Neural crest cell (in vitro differentiated cells): ENCODE measurements at regions not wholly inside any gene's neighbourhood (a gene's known extent, or its start where the extent isn't known, plus 50 kb on each side); places are given as distances from the start of the nearest gene placed in this dataset.

Experiments used
- DNase-seq: peaks from one replicate; pipeline ENCODE4 v3.0.0; 2021; ENCODE audit warnings: low read depth, mixed read lengths, low spot score
- H3K27ac Mint-ChIP-seq: one replicate; pipeline ENCODE4 v1.8.0; 2021; ENCODE audit warnings: mild to moderate bottlenecking, mixed read lengths; ENCODE audit not compliant: unreplicated experiment
- H3K27me3 Mint-ChIP-seq: 2 replicates; pipeline ENCODE4 v1.8.0; 2021; ENCODE audit warnings: low read depth, mild to moderate bottlenecking, mixed read lengths
- H3K36me3 Mint-ChIP-seq: 2 replicates; pipeline ENCODE4 v1.8.0; 2021; ENCODE audit warnings: low read depth, mild to moderate bottlenecking, mixed read lengths
- H3K4me1 Mint-ChIP-seq: 2 replicates; pipeline ENCODE4 v1.8.0; 2021; ENCODE audit warnings: mixed read lengths
- H3K4me3 Mint-ChIP-seq: one replicate; pipeline ENCODE4 v1.8.0; 2021; ENCODE audit warnings: mild to moderate bottlenecking, mixed read lengths
- H3K9me3 Mint-ChIP-seq: 2 replicates; pipeline ENCODE4 v1.8.0; 2021; ENCODE audit warnings: mixed read lengths
- TF ChIP-seq, protein P1 (sequence below): fragments of 200-600 bp; sonication (generic); conservative IDR thresholded peaks from 2 replicates; pipeline ENCODE4 v1.5.0; 2021; ENCODE audit warnings: antibody characterized with exemption, mild to moderate bottlenecking

DNA sequence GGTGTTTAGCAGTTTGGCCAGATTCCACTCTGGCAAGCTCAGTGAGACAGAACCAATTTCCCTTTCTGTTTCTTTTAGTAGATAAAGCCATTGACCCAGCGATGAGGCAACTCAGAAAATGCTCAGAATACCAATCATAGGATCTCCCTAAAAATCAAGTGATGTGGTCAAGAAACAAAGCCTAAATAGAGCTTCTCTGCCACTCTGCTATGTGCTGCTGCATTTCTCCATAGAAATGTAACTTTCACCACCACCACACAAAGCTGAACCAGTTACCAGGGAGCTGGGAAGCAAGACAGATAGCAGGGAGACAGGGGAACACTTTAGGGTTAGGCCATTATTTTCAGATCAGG, 109.8 kb downstream of the RPL22L1 start:
- no peak for DNase-seq
- Mint-ChIP-seq H3K27ac (no peak overlapping the region), H3K4me1 (no peaks in the 10 kb centered on the region), H3K9me3 (no peaks in the 10 kb centered on the region), H3K27me3 (no peaks in the 10 kb centered on the region), H3K4me3 (no peak overlapping the region), H3K36me3 (no peaks in the 10 kb centered on the region)
- TF ChIP-seq, protein P1, sequence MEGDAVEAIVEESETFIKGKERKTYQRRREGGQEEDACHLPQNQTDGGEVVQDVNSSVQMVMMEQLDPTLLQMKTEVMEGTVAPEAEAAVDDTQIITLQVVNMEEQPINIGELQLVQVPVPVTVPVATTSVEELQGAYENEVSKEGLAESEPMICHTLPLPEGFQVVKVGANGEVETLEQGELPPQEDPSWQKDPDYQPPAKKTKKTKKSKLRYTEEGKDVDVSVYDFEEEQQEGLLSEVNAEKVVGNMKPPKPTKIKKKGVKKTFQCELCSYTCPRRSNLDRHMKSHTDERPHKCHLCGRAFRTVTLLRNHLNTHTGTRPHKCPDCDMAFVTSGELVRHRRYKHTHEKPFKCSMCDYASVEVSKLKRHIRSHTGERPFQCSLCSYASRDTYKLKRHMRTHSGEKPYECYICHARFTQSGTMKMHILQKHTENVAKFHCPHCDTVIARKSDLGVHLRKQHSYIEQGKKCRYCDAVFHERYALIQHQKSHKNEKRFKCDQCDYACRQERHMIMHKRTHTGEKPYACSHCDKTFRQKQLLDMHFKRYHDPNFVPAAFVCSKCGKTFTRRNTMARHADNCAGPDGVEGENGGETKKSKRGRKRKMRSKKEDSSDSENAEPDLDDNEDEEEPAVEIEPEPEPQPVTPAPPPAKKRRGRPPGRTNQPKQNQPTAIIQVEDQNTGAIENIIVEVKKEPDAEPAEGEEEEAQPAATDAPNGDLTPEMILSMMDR = no peak

DNA sequence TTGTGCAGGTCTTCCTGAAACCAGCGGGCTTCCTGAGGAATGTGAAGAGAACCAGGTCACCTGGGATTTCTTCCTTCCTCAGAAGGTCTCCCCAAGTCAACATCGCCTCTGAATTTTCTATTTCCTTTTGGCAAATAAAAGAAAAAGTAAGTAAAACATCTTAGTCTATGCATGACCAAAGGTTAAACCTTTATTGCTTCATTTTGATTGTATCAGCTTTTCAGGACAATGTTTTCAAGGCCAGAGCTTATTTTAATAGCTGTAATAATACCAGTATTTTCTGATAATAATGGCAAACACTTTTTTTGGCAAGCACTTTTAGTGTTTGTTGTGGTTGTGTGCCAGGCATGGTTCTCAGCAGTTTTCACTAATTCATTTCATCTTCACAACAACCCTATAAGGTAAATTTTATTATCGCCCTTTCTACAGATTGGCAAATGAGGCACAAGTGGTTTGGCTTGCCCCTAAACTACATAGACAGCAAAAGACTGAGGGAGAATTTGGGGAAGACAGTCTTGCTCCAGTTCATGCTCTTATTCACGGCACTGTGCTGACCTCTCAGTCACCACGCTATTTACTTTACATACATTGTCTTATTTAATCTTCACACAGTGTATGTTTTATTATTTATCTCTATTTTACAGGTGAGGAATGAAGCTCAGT, 110.4 kb downstream of the RPL22L1 start:
- no peak for DNase-seq

DNA sequence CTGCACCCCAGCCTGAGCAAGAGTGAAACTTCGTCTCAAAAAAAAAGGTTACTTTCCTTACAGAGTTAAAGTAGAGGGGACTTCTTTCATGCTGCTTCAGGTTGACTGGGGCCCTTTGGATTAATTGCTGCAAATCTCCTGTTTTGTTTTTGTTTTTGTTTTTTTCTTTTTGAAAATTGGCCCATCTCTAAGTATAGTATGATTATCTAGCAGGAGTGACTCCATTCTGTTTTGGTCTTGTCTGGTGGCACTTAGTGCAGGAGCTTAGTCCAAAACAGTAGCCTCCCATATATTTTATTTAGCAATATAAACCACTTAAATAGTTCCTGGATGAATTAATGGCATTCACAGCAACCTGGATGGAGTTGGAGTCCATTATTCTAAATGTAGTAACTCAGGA, 113.0 kb downstream of the RPL22L1 start:
- no peaks in the 10 kb centered on the region for H3K9me3 Mint-ChIP-seq
- no peak for DNase-seq
- no peaks in the 10 kb centered on the region for H3K36me3 Mint-ChIP-seq
- no peak overlapping the region for H3K27ac Mint-ChIP-seq
- H3K27me3 Mint-ChIP-seq = no peaks in the 10 kb centered on the region
- TF ChIP-seq, protein P1 = no peak
- H3K4me3 Mint-ChIP-seq = no peak overlapping the region
- no peaks in the 10 kb centered on the region for H3K4me1 Mint-ChIP-seq

More for the DNA sequence above, 110.4 kb downstream of the RPL22L1 start:
- TF ChIP-seq, protein P1 = no peak
- Mint-ChIP-seq H3K36me3 (no peaks in the 10 kb centered on the region), H3K4me3 (no peak overlapping the region), H3K27ac (peak overlapping the region; percentile 82), H3K4me1 (no peaks in the 10 kb centered on the region), H3K27me3 (no peaks in the 10 kb centered on the region), H3K9me3 (no peaks in the 10 kb centered on the region)

DNA sequence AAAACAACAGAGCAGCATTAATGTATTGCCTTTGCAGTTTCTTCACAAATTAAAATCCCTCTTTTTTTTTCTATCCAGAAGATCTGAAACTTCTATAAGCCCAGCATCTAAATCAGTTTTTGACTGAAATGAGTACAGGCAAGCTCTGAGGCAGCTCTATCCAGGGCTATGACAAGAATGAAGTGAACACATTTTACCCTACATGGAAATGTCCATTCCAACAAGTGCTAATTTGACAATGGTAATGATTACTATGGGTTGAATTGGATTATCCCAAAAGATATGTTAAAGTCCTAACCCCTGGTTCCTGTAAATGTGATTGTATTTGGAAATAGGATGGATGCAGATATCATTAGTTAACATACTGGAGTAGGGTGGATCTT, 115.7 kb downstream of the RPL22L1 start:
- Mint-ChIP-seq H3K4me3 (no peak overlapping the region), H3K9me3 (no peaks in the 10 kb centered on the region), H3K4me1 (no peaks in the 10 kb centered on the region), H3K27ac (no peak overlapping the region), H3K36me3 (no peaks in the 10 kb centered on the region), H3K27me3 (peaks cover 2% of the 10 kb centered on the region)
- DNase-seq = no peak
- TF ChIP-seq, protein P1 = no peak

DNA sequence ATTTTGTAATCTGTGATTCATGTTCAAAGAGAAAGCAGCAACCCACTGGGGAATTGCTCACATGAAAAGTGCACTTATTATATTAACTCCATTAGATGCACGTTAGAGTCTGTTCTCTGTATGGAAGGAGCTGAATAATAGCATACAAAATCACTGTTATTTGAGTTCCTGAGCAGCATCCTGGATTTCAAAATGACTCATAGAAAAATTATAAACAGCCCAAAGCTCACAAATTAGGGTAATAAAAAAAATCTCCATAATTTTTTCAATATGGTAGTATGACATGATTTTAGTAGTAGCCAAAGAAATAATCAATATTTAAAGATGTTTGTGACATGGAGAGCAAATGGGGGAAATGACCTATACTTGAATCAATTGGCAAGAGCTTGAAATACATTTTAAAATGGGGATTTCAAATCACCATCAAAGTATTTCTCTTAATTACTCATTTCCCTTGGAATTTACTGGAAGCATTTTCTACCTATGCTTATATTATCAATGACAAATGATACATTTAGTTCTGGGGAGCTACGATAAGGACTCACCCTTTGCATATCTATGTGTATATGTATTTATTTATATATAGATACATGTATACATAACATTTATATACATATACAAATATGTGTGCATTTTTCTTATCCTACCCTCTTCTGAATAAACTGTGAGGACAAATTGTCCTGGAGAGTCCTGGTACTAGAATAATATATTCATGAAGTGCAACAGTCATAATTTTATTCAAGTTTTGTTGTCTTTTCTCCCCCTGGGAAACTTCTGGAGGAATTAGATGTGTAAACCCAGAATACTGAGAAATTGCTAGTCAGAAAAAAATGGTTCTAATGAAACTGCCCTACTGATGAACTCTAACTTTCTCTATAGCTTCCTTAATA, 116.3 kb downstream of the RPL22L1 start:
- Mint-ChIP-seq H3K4me1 (no peaks in the 10 kb centered on the region), H3K27ac (no peak overlapping the region), H3K9me3 (no peaks in the 10 kb centered on the region), H3K36me3 (no peaks in the 10 kb centered on the region), H3K27me3 (peaks cover 4% of the 10 kb centered on the region), H3K4me3 (no peak overlapping the region)
- TF ChIP-seq, protein P1 = no peak
- DNase-seq = no peak
